PC-3 (cell line): ENCODE measurements at regions not wholly inside any gene's neighbourhood (a gene's known extent, or its start where the extent isn't known, plus 50 kb on each side); places are given as distances from the start of the nearest gene placed in this dataset.

Experiments used
- EZH2 ChIP-seq: fragments of 300-600 bp; sonication (generic); IDR thresholded peaks from one replicate; pipeline ENCODE4 v1.6.1; 2017; ENCODE audit warnings: antibody characterized with exemption, mild to moderate bottlenecking, low read length; ENCODE audit not compliant: unreplicated experiment
- TF ChIP-seq, protein P1 (sequence below): fragments of 300-600 bp; sonication (generic); conservative IDR thresholded peaks from 2 replicates; pipeline ENCODE4 v1.5.1; 2017; ENCODE audit warnings: antibody characterized with exemption, low read depth, mild to moderate bottlenecking, low read length

DNA sequence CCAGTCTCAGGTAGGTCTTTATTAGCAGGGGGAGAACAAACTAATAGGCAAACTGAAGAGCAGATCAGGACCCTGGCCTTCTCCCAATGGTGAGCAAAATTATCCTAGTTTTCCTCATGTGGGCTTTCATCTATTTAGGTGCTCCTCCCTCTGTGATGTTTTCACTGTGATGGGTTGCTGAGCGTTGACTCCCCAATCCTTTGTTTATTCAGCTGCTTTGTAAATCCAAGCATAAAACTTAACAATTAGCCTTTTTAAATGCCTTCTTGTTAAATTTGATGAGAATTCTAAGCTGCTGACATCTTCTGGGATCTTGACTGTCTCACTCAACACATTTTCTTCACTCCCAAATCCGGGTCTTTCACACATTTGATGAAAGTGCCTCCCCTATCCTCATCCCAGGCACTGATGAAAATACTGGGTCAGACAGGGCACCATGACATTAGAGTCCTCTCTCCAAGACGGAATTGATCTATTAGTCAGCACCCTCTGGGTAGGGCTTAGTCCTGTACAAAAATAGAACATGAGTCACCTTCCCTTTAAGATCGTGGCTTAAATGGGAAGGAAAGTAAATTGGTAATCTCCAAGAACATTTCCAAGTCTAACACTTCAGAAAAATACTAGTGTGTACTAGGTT is 199.3 kb upstream of the ISX start:
- TF ChIP-seq, protein P1, sequence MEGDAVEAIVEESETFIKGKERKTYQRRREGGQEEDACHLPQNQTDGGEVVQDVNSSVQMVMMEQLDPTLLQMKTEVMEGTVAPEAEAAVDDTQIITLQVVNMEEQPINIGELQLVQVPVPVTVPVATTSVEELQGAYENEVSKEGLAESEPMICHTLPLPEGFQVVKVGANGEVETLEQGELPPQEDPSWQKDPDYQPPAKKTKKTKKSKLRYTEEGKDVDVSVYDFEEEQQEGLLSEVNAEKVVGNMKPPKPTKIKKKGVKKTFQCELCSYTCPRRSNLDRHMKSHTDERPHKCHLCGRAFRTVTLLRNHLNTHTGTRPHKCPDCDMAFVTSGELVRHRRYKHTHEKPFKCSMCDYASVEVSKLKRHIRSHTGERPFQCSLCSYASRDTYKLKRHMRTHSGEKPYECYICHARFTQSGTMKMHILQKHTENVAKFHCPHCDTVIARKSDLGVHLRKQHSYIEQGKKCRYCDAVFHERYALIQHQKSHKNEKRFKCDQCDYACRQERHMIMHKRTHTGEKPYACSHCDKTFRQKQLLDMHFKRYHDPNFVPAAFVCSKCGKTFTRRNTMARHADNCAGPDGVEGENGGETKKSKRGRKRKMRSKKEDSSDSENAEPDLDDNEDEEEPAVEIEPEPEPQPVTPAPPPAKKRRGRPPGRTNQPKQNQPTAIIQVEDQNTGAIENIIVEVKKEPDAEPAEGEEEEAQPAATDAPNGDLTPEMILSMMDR = no peak
- TF ChIP-seq EZH2 = no peak
